HS-27A (cell line): ENCODE measurements at regions not wholly inside any gene's neighbourhood (a gene's known extent, or its start where the extent isn't known, plus 50 kb on each side); places are given as distances from the start of the nearest gene placed in this dataset.

Experiments
- DNase-seq: peaks from one replicate; pipeline ENCODE4 v3.0.0-alpha.2; 2012; ENCODE audit warnings: low read depth, missing footprints

GRCh38 chrX:69226459-69227158, 61.4 kb upstream of the PJA1 start:
- DNase-seq: no peak

- peak; percentile 15 for DNase-seq
Observed at GRCh38 chrX:69222103-69223090, 57.1 kb upstream of the PJA1 start.

- DNase-seq: no peak
Observed at GRCh38 chrX:69221239-69222102, 56.2 kb upstream of the PJA1 start.

GRCh38 chrX:69218407-69218997, 53.2 kb upstream of the PJA1 start:
- no peak for DNase-seq

GRCh38 chrX:69216911-69217310, 51.7 kb upstream of the PJA1 start:
- DNase-seq: no peak

GRCh38 chrX:69216446-69216845, 51.2 kb upstream of the PJA1 start:
- no peak for DNase-seq

GRCh38 chrX:69215161-69215875, 50.1 kb upstream of the PJA1 start:
- no peak for DNase-seq
